ENCODE measurements at regions not wholly inside any gene's neighbourhood (a gene's known extent, or its start where the extent isn't known, plus 50 kb on each side); places are given as distances from the start of the nearest gene placed in this dataset.

GRCh38 chr13:50549221-50549942 lies 294.1 kb downstream of the DLEU7 start:
- TF ChIP-seq CTCF (IDR thresholded peaks at IDR 0.05; ENCODE audit: unreplicated experiment) = no peak
- no peak overlapping the region for H3K27ac Mint-ChIP-seq (ENCODE audit: low read depth, unreplicated experiment)
- no peaks in the 10 kb centered on the region for H3K27me3 Mint-ChIP-seq (ENCODE audit: insufficient read depth, unreplicated experiment)
- intact Hi-C loops (cut with micrococcal nuclease) = no loop called here
- H3K4me3 Mint-ChIP-seq (ENCODE audit: unreplicated experiment) = no peak overlapping the region
- ChIA-PET CTCF (interaction anchor here (0.6 to 1.3 kb wide), 3 partner anchors 102 to 474 kb away, joined by 3 read pairs; no protein-coding TSS in a partner anchor), POLR2A (no interaction called here)
- no TSS peak for BruUV-seq (replicated peaks)
- H3K36me3 Mint-ChIP-seq (ENCODE audit: insufficient read depth, unreplicated experiment) = no peaks in the 10 kb centered on the region
- H3K4me1 Mint-ChIP-seq (ENCODE audit: insufficient read depth, unreplicated experiment) = no peaks in the 10 kb centered on the region
- DNase-seq (ENCODE audit: unreplicated experiment) = no peak
- peaks cover 7% of the 10 kb centered on the region for H3K9me3 Mint-ChIP-seq (ENCODE audit: unreplicated experiment)

GRCh38 chr13:50550151-50550550 lies 293.3 kb downstream of the DLEU7 start:
- CTCF ChIA-PET = interaction anchor here (0.8 kb wide), 1 partner anchor 257 kb away, joined by 3 read pairs; no protein-coding TSS in a partner anchor
- BruUV-seq (replicated peaks) = no TSS peak
- TF ChIP-seq CTCF (IDR thresholded peaks at IDR 0.05; ENCODE audit: unreplicated experiment) = no peak
- H3K4me3 Mint-ChIP-seq (ENCODE audit: unreplicated experiment) = no peak overlapping the region
- POLR2A ChIA-PET = interaction anchor here (0.7 kb wide), 1 partner anchor 13 kb away, joined by 3 read pairs; no protein-coding TSS in a partner anchor
- peaks cover 7% of the 10 kb centered on the region for H3K9me3 Mint-ChIP-seq (ENCODE audit: unreplicated experiment)
- DNase-seq (ENCODE audit: unreplicated experiment) = no peak
- no peaks in the 10 kb centered on the region for H3K36me3 Mint-ChIP-seq (ENCODE audit: insufficient read depth, unreplicated experiment)
- H3K27me3 Mint-ChIP-seq (ENCODE audit: insufficient read depth, unreplicated experiment) = no peaks in the 10 kb centered on the region
- no peak overlapping the region for H3K27ac Mint-ChIP-seq (ENCODE audit: low read depth, unreplicated experiment)
- no peaks in the 10 kb centered on the region for H3K4me1 Mint-ChIP-seq (ENCODE audit: insufficient read depth, unreplicated experiment)
- intact Hi-C loops (cut with micrococcal nuclease) = no loop called here

- no peak for TF ChIP-seq CTCF (IDR thresholded peaks at IDR 0.05; ENCODE audit: unreplicated experiment)
- Mint-ChIP-seq H3K36me3 (ENCODE audit: insufficient read depth, unreplicated experiment) (no peaks in the 10 kb centered on the region), H3K27me3 (ENCODE audit: insufficient read depth, unreplicated experiment) (no peaks in the 10 kb centered on the region), H3K4me1 (ENCODE audit: insufficient read depth, unreplicated experiment) (no peaks in the 10 kb centered on the region), H3K9me3 (ENCODE audit: unreplicated experiment) (peaks cover 7% of the 10 kb centered on the region), H3K27ac (ENCODE audit: low read depth, unreplicated experiment) (no peak overlapping the region), H3K4me3 (ENCODE audit: unreplicated experiment) (no peak overlapping the region)
- CTCF ChIA-PET = interaction anchor here (0.6 to 0.7 kb wide), 2 partner anchors 13 to 359 kb away, joined by 3 read pairs; no protein-coding TSS in a partner anchor
- intact Hi-C loops (cut with micrococcal nuclease) = no loop called here
- POLR2A ChIA-PET = interaction anchor here (1.1 kb wide), 1 partner anchor 28 kb away, joined by 4 read pairs; no protein-coding TSS in a partner anchor
- DNase-seq (ENCODE audit: unreplicated experiment) = no peak
- no TSS peak for BruUV-seq (replicated peaks)
Observed at GRCh38 chr13:50552424-50552966, 291.0 kb downstream of the DLEU7 start.

GRCh38 chr13:50561739-50562138 lies 281.8 kb downstream of the DLEU7 start:
- no peak overlapping the region for H3K4me3 Mint-ChIP-seq (ENCODE audit: unreplicated experiment)
- ChIA-PET POLR2A (no interaction called here), CTCF (interaction anchor here (0.5 to 0.7 kb wide), 3 partner anchors 53 to 474 kb away, joined by 3 read pairs; no protein-coding TSS in a partner anchor)
- TF ChIP-seq CTCF (IDR thresholded peaks at IDR 0.05; ENCODE audit: unreplicated experiment) = no peak
- no peak overlapping the region for H3K27ac Mint-ChIP-seq (ENCODE audit: low read depth, unreplicated experiment)
- no TSS peak for BruUV-seq (replicated peaks)
- H3K27me3 Mint-ChIP-seq (ENCODE audit: insufficient read depth, unreplicated experiment) = no peaks in the 10 kb centered on the region
- H3K36me3 Mint-ChIP-seq (ENCODE audit: insufficient read depth, unreplicated experiment) = no peaks in the 10 kb centered on the region
- no peak for DNase-seq (ENCODE audit: unreplicated experiment)
- H3K9me3 Mint-ChIP-seq (ENCODE audit: unreplicated experiment) = peaks cover 5% of the 10 kb centered on the region
- intact Hi-C loops (cut with micrococcal nuclease) = no loop called here
- no peaks in the 10 kb centered on the region for H3K4me1 Mint-ChIP-seq (ENCODE audit: insufficient read depth, unreplicated experiment)
